Hematopoietic multipotent progenitor cell treated with erythropoietin and hydrocortisone succinate and interleukin-3 and kit ligand, for 4 days (in vitro differentiated cells): ENCODE measurements at regions not wholly inside any gene's neighbourhood (a gene's known extent, or its start where the extent isn't known, plus 50 kb on each side); places are given as distances from the start of the nearest gene placed in this dataset.

Experiments
- DNase-seq: peaks from one replicate; pipeline ENCODE4 v3.0.0-alpha.2; 2015

- peak; percentile 22 for DNase-seq
These were observed 155.0 kb downstream of the TTC32 start for GRCh38 chr2:19746611-19747309.

- no peak for DNase-seq
These were observed 155.6 kb downstream of the TTC32 start for GRCh38 chr2:19746137-19746600.

GRCh38 chr2:19745318-19746136 is 156.3 kb downstream of the TTC32 start:
- DNase-seq, result no peak

GRCh38 chr2:19744456-19745199 is 157.2 kb downstream of the TTC32 start:
- no peak for DNase-seq

- DNase-seq, result no peak
These were observed 158.1 kb downstream of the TTC32 start for GRCh38 chr2:19743641-19744040.

GRCh38 chr2:19742872-19743271 is 158.9 kb downstream of the TTC32 start:
- DNase-seq, result no peak

- DNase-seq, result no peak
These were observed 162.5 kb downstream of the TTC32 start for GRCh38 chr2:19739256-19739655.

GRCh38 chr2:19738707-19739106 is 163.1 kb downstream of the TTC32 start:
- DNase-seq, result no peak

GRCh38 chr2:19736191-19736831 is 165.5 kb downstream of the TTC32 start:
- no peak for DNase-seq

- no peak for DNase-seq
These were observed 167.8 kb downstream of the TTC32 start for GRCh38 chr2:19733951-19734425.

GRCh38 chr2:19733390-19733789 is 168.4 kb downstream of the TTC32 start:
- no peak for DNase-seq

GRCh38 chr2:19732255-19732654 is 169.5 kb downstream of the TTC32 start:
- DNase-seq, result no peak

- DNase-seq, result no peak
These were observed 170.3 kb downstream of the TTC32 start for GRCh38 chr2:19731515-19731914.

- no peak for DNase-seq
These were observed 170.7 kb downstream of the TTC32 start for GRCh38 chr2:19731037-19731436.

GRCh38 chr2:19728125-19728524 is 173.7 kb downstream of the TTC32 start:
- no peak for DNase-seq

GRCh38 chr2:19725392-19725791 is 176.4 kb downstream of the TTC32 start:
- no peak for DNase-seq

GRCh38 chr2:19723021-19723420 is 178.8 kb downstream of the TTC32 start:
- no peak for DNase-seq

GRCh38 chr2:19722531-19722971 is 179.2 kb downstream of the TTC32 start:
- no peak for DNase-seq

- no peak for DNase-seq
These were observed 181.5 kb downstream of the TTC32 start for GRCh38 chr2:19720306-19720705.

GRCh38 chr2:19719540-19719939 is 182.2 kb downstream of the TTC32 start:
- DNase-seq, result no peak

GRCh38 chr2:19717446-19717845 is 184.3 kb downstream of the TTC32 start:
- DNase-seq, result no peak

- DNase-seq, result no peak
These were observed 186.9 kb downstream of the TTC32 start for GRCh38 chr2:19714926-19715325.

GRCh38 chr2:19712850-19713249 is 188.9 kb downstream of the TTC32 start:
- no peak for DNase-seq
